ENCODE measurements at regions not wholly inside any gene's neighbourhood (a gene's known extent, or its start where the extent isn't known, plus 50 kb on each side); places are given as distances from the start of the nearest gene placed in this dataset.

GRCh38 chr4:81919810-81920209, 448.1 kb upstream of the RASGEF1B start:
- TF ChIP-seq CTCF (IDR thresholded peaks at IDR 0.05; ENCODE audit: low read depth, low read length, poor library complexity, severe bottlenecking) (no peak), EZH2phosphoT487 (IDR thresholded peaks at IDR 0.05; ENCODE audit: borderline replicate concordance, low read length) (no peak)

Data from DOHH2 (cell line).